LNCAP (cell line): ENCODE measurements at regions not wholly inside any gene's neighbourhood (a gene's known extent, or its start where the extent isn't known, plus 50 kb on each side); places are given as distances from the start of the nearest gene placed in this dataset.

Experiments used
- TF ChIP-seq, protein P1 (sequence below): fragments of 450-650 bp; IDR thresholded peaks from 2 replicates; pipeline ENCODE4 v1.5.1; 2017; ENCODE audit warnings: mild to moderate bottlenecking

GRCh38 chr4:180784940-180785339, 1458.3 kb upstream of the TENM3 start:
- TF ChIP-seq, protein P1, sequence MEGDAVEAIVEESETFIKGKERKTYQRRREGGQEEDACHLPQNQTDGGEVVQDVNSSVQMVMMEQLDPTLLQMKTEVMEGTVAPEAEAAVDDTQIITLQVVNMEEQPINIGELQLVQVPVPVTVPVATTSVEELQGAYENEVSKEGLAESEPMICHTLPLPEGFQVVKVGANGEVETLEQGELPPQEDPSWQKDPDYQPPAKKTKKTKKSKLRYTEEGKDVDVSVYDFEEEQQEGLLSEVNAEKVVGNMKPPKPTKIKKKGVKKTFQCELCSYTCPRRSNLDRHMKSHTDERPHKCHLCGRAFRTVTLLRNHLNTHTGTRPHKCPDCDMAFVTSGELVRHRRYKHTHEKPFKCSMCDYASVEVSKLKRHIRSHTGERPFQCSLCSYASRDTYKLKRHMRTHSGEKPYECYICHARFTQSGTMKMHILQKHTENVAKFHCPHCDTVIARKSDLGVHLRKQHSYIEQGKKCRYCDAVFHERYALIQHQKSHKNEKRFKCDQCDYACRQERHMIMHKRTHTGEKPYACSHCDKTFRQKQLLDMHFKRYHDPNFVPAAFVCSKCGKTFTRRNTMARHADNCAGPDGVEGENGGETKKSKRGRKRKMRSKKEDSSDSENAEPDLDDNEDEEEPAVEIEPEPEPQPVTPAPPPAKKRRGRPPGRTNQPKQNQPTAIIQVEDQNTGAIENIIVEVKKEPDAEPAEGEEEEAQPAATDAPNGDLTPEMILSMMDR: no peak

- TF ChIP-seq, protein P1: no peak
Measured at GRCh38 chr4:180788729-180789128, 1454.5 kb upstream of the TENM3 start.

DNA sequence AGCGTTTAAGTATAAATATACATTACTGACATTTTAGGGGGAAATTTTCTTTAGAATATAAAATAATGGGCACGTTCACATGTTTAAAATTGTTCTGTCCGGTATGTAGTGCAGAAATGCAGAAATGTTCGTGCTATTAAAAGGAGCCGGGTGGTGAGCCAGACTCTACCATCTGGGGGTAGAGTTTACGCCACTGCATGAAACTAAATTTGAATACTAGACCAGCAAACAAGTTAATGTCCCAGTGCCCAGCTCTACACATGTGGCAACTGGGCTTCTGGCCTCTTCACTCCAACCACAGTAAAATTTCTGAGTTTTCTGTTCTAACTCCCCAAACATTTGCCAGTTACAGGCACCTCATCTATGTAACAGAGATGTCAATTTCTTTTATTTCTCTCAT, 1453.3 kb upstream of the TENM3 start:
- TF ChIP-seq, protein P1: no peak

GRCh38 chr4:180790471-180790870, 1452.7 kb upstream of the TENM3 start:
- TF ChIP-seq, protein P1: no peak

DNA sequence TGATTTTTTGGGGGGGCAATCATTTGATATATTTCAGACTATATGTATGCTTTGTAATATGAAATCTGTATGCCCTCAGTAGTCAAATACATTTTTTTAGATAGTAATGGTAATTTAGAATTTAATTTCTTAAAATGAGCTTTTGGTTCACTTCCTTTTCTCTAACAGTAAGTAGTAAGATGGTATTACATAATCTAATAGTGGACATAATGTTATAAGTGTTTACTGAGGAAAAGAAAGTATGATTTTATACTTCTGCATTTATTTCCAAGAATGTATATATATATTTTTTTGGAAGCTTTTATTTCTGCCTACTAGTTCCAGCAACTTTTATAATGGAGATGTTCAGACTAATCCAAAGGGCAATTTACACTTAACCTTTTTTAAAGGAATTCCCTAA, 1450.7 kb upstream of the TENM3 start:
- TF ChIP-seq, protein P1: no peak

DNA sequence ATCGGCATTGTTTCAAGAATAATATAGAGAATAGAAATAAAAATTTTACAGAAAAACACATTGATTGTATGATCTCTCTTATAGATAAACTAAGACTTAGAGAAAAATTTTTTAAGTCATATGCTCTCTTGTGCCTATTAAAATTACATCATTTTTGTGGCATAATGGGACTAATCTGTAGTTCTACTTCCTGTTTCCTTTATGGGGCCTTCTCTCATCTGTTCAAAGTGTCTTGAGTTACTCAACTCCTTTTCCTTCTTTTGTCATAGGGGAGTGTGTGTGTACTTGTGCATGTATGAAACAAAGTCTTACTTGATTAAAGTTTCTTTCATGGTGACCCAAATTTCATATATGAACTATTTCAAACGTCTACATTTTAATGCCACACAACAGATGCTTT, 1448.9 kb upstream of the TENM3 start:
- TF ChIP-seq, protein P1: no peak

GRCh38 chr4:180798036-180798577, 1445.1 kb upstream of the TENM3 start:
- TF ChIP-seq, protein P1: no peak

- TF ChIP-seq, protein P1: no peak
Measured at GRCh38 chr4:180799798-180800197, 1443.4 kb upstream of the TENM3 start.
